ENCODE measurements at regions not wholly inside any gene's neighbourhood (a gene's known extent, or its start where the extent isn't known, plus 50 kb on each side); places are given as distances from the start of the nearest gene placed in this dataset.

DNA sequence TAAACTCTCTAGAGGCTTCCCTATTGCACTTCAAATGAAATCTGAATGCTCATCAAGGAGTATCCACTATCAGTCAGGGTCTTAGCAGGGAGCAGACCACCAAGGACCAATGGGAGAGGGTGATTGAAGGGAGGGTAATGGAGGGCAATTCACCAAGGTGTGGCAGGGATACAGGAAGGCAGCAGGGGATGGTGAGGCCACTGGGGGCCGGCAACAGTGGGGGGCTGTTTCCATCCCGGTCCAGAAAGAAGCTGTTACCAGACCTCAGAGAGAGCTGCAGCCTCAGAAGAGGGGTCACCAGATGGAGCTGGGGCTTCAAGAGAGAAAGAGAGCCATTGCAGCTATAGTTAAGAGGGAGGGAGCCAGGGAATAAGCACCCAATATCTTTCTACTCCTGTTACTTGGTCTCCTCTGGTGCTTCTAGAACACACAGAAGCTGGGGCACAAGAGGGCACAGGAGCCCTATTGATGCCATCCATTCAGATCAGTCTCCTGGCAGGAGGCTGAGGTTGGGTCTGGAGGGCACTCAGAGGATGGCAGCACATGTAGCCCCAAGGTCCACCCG is 417.6 kb downstream of the PTPRU start:
- TF ChIP-seq, protein P1, sequence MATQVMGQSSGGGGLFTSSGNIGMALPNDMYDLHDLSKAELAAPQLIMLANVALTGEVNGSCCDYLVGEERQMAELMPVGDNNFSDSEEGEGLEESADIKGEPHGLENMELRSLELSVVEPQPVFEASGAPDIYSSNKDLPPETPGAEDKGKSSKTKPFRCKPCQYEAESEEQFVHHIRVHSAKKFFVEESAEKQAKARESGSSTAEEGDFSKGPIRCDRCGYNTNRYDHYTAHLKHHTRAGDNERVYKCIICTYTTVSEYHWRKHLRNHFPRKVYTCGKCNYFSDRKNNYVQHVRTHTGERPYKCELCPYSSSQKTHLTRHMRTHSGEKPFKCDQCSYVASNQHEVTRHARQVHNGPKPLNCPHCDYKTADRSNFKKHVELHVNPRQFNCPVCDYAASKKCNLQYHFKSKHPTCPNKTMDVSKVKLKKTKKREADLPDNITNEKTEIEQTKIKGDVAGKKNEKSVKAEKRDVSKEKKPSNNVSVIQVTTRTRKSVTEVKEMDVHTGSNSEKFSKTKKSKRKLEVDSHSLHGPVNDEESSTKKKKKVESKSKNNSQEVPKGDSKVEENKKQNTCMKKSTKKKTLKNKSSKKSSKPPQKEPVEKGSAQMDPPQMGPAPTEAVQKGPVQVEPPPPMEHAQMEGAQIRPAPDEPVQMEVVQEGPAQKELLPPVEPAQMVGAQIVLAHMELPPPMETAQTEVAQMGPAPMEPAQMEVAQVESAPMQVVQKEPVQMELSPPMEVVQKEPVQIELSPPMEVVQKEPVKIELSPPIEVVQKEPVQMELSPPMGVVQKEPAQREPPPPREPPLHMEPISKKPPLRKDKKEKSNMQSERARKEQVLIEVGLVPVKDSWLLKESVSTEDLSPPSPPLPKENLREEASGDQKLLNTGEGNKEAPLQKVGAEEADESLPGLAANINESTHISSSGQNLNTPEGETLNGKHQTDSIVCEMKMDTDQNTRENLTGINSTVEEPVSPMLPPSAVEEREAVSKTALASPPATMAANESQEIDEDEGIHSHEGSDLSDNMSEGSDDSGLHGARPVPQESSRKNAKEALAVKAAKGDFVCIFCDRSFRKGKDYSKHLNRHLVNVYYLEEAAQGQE (IDR thresholded peaks at IDR 0.05; ENCODE audit: borderline replicate concordance): no peak
- TF ChIP-seq RAD21 (conservative IDR thresholded peaks at IDR 0.05): no peak
- TF ChIP-seq, protein P2, sequence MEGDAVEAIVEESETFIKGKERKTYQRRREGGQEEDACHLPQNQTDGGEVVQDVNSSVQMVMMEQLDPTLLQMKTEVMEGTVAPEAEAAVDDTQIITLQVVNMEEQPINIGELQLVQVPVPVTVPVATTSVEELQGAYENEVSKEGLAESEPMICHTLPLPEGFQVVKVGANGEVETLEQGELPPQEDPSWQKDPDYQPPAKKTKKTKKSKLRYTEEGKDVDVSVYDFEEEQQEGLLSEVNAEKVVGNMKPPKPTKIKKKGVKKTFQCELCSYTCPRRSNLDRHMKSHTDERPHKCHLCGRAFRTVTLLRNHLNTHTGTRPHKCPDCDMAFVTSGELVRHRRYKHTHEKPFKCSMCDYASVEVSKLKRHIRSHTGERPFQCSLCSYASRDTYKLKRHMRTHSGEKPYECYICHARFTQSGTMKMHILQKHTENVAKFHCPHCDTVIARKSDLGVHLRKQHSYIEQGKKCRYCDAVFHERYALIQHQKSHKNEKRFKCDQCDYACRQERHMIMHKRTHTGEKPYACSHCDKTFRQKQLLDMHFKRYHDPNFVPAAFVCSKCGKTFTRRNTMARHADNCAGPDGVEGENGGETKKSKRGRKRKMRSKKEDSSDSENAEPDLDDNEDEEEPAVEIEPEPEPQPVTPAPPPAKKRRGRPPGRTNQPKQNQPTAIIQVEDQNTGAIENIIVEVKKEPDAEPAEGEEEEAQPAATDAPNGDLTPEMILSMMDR (IDR thresholded peaks at IDR 0.05; ENCODE audit: poor library complexity, severe bottlenecking): no peak

All from neural cell (in vitro differentiated cells).